GM18861 (cell line): ENCODE measurements at regions not wholly inside any gene's neighbourhood (a gene's known extent, or its start where the extent isn't known, plus 50 kb on each side); places are given as distances from the start of the nearest gene placed in this dataset.

Experiments
- ATAC-seq: cut with Tn5 transposase; IDR thresholded peaks from one replicate; pipeline ENCODE4 v1.9.1; 2021; ENCODE audit not compliant: unreplicated experiment

- no peak for ATAC-seq
These were observed 951.1 kb downstream of the FAT4 start for GRCh38 chr4:126265888-126266287.

GRCh38 chr4:126267689-126268088 lies 952.9 kb downstream of the FAT4 start:
- no peak for ATAC-seq

GRCh38 chr4:126268106-126268505 lies 953.4 kb downstream of the FAT4 start:
- no peak for ATAC-seq

- ATAC-seq: no peak
These were observed 954.4 kb downstream of the FAT4 start for GRCh38 chr4:126269106-126269505.

- no peak for ATAC-seq
These were observed 956.5 kb downstream of the FAT4 start for GRCh38 chr4:126271292-126271691.

GRCh38 chr4:126273746-126274145 lies 959.0 kb downstream of the FAT4 start:
- ATAC-seq: no peak

GRCh38 chr4:126291886-126292285 lies 977.1 kb downstream of the FAT4 start:
- no peak for ATAC-seq

- no peak for ATAC-seq
These were observed 983.5 kb downstream of the FAT4 start for GRCh38 chr4:126298271-126298670.

- no peak for ATAC-seq
These were observed 991.6 kb downstream of the FAT4 start for GRCh38 chr4:126306152-126306869.

- no peak for ATAC-seq
These were observed 1003.6 kb downstream of the FAT4 start for GRCh38 chr4:126318376-126318775.

- no peak for ATAC-seq
These were observed 1014.2 kb downstream of the FAT4 start for GRCh38 chr4:126328914-126329313.

GRCh38 chr4:126338548-126338947 lies 1023.8 kb downstream of the FAT4 start:
- ATAC-seq: no peak

GRCh38 chr4:126341927-126342326 lies 1027.2 kb downstream of the FAT4 start:
- no peak for ATAC-seq

GRCh38 chr4:126344472-126344871 lies 1029.7 kb downstream of the FAT4 start:
- no peak for ATAC-seq

GRCh38 chr4:126346654-126347053 lies 1031.9 kb downstream of the FAT4 start:
- no peak for ATAC-seq

- no peak for ATAC-seq
These were observed 1040.0 kb downstream of the FAT4 start for GRCh38 chr4:126354784-126355183.

- no peak for ATAC-seq
These were observed 1043.3 kb downstream of the FAT4 start for GRCh38 chr4:126358041-126358440.

GRCh38 chr4:126361287-126361686 lies 1046.5 kb downstream of the FAT4 start:
- no peak for ATAC-seq

GRCh38 chr4:126364311-126364911 lies 1049.7 kb downstream of the FAT4 start:
- ATAC-seq: no peak

GRCh38 chr4:126369076-126369475 lies 1054.3 kb downstream of the FAT4 start:
- ATAC-seq: no peak

- ATAC-seq: no peak
These were observed 1057.9 kb downstream of the FAT4 start for GRCh38 chr4:126372634-126373033.

- no peak for ATAC-seq
These were observed 1060.8 kb downstream of the FAT4 start for GRCh38 chr4:126375462-126376054.
